K562 (cell line): ENCODE measurements at regions not wholly inside any gene's neighbourhood (a gene's known extent, or its start where the extent isn't known, plus 50 kb on each side); places are given as distances from the start of the nearest gene placed in this dataset.

ENCODE experiments used
- BRD4 ChIP-seq: fragments of 200-600 bp; sonication (generic); IDR thresholded peaks from 2 replicates; pipeline ENCODE4 v1.6.1; 2017; ENCODE audit warnings: inconsistent platforms
- CTCF ChIP-seq, 3 experiments: IDR thresholded peaks in 2 of 3; conservative IDR thresholded peaks in 1 of 3; 2 replicates each; pipeline ENCODE4 v1.5.1; 2011 to 2012; ENCODE audit warnings: low read length in 3 of 3, mild to moderate bottlenecking in 3 of 3, control low read depth in 2 of 3, improper control_type of control experiment in 1 of 3, inconsistent platforms in 1 of 3, low read depth in 1 of 3, mixed read lengths in 1 of 3, moderate library complexity in 1 of 3; ENCODE audit not compliant: insufficient read depth in 2 of 3
- DIDO1 ChIP-seq: fragments of 450-650 bp; IDR thresholded peaks from 2 replicates; pipeline ENCODE4 v1.6.1; 2016; ENCODE audit warnings: low read depth, missing biosample characterization, missing genetic modification characterization
- ELK1 ChIP-seq: sonication (generic); formaldehyde crosslinking; IDR thresholded peaks from 2 replicates; pipeline ENCODE4 v1.8.1; 2022; ENCODE audit warnings: missing genetic modification reagents
- EZH2 ChIP-seq: IDR thresholded peaks from 2 replicates; pipeline ENCODE4 v1.6.1; 2012; ENCODE audit warnings: low read depth, mild to moderate bottlenecking, inconsistent platforms, low read length, borderline replicate concordance
- KDM5B ChIP-seq: fragments of 200-600 bp; sonication (generic); IDR thresholded peaks from 2 replicates; pipeline ENCODE4 v1.6.1; 2012; ENCODE audit warnings: low read depth, mild to moderate bottlenecking, moderate library complexity, low read length, control low read depth, inconsistent platforms; ENCODE audit not compliant: insufficient replicate concordance
- MAZ ChIP-seq, 2 experiments: fragments of 450-650 bp in 1 of 2; sonication (generic) in 1 of 2; formaldehyde crosslinking; IDR thresholded peaks in 1 of 2; conservative IDR thresholded peaks in 1 of 2; 2 replicates each; pipeline versions ENCODE4 v1.4.0 to v1.5.0; 2020; ENCODE audit warnings: mild to moderate bottlenecking in 1 of 2, missing genetic modification reagents in 1 of 2
- MXI1 ChIP-seq: IDR thresholded peaks from 2 replicates; pipeline ENCODE4 v1.6.1; 2011; ENCODE audit warnings: low read depth, mild to moderate bottlenecking, improper control_type of control experiment, low read length
- MYC ChIP-seq, 2 experiments: fragments of 250-450 bp in 1 of 2; sonication (Bioruptor Pico) in 1 of 2; IDR thresholded peaks; 2 replicates each; pipeline versions ENCODE4 v1.5.1 to v1.6.1; 2012 to 2021; ENCODE audit warnings: low read depth in 2 of 2, borderline replicate concordance in 1 of 2, improper control_type of control experiment in 1 of 2, low read length in 1 of 2, mild to moderate bottlenecking in 1 of 2, moderate library complexity in 1 of 2
- YY1 ChIP-seq, 3 experiments: IDR thresholded peaks; 2 replicates each; pipeline ENCODE4 v1.6.1; 2011; ENCODE audit warnings: low read length in 2 of 3, mild to moderate bottlenecking in 2 of 3, moderate library complexity in 2 of 3, borderline replicate concordance in 1 of 3, control low read depth in 1 of 3, low read depth in 1 of 3; ENCODE audit not compliant: insufficient read depth in 3 of 3, insufficient replicate concordance in 2 of 3, control insufficient read depth in 1 of 3, insufficient read length in 1 of 3; ENCODE audit errors: extremely low read depth in 1 of 3
- ZC3H4 ChIP-seq: sonication (generic); formaldehyde crosslinking; IDR thresholded peaks from 2 replicates; pipeline ENCODE4 v1.9.0; 2021; ENCODE audit warnings: missing genetic modification reagents, borderline replicate concordance
- ZKSCAN3 ChIP-seq: fragments of 250-450 bp; sonication (Bioruptor Pico); IDR thresholded peaks from 2 replicates; pipeline ENCODE4 v1.4.0; 2020
- TF ChIP-seq, protein P1 (sequence below): fragments of 150-350 bp; conservative IDR thresholded peaks from 2 replicates; pipeline ENCODE4 v1.6.1; 2014; ENCODE audit warnings: low read length
- TF ChIP-seq, protein P2 (sequence below): sonication (generic); formaldehyde crosslinking; IDR thresholded peaks from 2 replicates; pipeline ENCODE4 v1.8.1; 2023; ENCODE audit warnings: mild to moderate bottlenecking, missing genetic modification reagents

- TF ChIP-seq YY1 (IDR thresholded peaks at IDR 0.05; ENCODE audit: borderline replicate concordance in 1 of 3, control insufficient read depth in 1 of 3, extremely low read depth in 1 of 3, insufficient read depth in 3 of 3, insufficient read length in 1 of 3, insufficient replicate concordance in 2 of 3, low read depth in 1 of 3, low read length in 2 of 3) = no peak
- TF ChIP-seq DIDO1 (tag) = no peak
- TF ChIP-seq, protein P1, sequence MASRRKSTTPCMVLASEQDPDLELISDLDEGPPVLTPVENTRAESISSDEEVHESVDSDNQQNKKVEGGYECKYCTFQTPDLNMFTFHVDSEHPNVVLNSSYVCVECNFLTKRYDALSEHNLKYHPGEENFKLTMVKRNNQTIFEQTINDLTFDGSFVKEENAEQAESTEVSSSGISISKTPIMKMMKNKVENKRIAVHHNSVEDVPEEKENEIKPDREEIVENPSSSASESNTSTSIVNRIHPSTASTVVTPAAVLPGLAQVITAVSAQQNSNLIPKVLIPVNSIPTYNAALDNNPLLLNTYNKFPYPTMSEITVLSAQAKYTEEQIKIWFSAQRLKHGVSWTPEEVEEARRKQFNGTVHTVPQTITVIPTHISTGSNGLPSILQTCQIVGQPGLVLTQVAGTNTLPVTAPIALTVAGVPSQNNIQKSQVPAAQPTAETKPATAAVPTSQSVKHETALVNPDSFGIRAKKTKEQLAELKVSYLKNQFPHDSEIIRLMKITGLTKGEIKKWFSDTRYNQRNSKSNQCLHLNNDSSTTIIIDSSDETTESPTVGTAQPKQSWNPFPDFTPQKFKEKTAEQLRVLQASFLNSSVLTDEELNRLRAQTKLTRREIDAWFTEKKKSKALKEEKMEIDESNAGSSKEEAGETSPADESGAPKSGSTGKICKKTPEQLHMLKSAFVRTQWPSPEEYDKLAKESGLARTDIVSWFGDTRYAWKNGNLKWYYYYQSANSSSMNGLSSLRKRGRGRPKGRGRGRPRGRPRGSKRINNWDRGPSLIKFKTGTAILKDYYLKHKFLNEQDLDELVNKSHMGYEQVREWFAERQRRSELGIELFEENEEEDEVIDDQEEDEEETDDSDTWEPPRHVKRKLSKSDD = no peak
- TF ChIP-seq MXI1 = no peak
- no peak for TF ChIP-seq CTCF (IDR thresholded peaks at IDR 0.05 in 2 of 3, conservative IDR thresholded peaks at IDR 0.05 in 1 of 3; ENCODE audit: insufficient read depth in 2 of 3, low read depth in 1 of 3, low read length in 3 of 3)
- TF ChIP-seq BRD4 = no peak
- TF ChIP-seq ZKSCAN3 (CRISPR knock-in tag) = no peak
- TF ChIP-seq, protein P2, sequence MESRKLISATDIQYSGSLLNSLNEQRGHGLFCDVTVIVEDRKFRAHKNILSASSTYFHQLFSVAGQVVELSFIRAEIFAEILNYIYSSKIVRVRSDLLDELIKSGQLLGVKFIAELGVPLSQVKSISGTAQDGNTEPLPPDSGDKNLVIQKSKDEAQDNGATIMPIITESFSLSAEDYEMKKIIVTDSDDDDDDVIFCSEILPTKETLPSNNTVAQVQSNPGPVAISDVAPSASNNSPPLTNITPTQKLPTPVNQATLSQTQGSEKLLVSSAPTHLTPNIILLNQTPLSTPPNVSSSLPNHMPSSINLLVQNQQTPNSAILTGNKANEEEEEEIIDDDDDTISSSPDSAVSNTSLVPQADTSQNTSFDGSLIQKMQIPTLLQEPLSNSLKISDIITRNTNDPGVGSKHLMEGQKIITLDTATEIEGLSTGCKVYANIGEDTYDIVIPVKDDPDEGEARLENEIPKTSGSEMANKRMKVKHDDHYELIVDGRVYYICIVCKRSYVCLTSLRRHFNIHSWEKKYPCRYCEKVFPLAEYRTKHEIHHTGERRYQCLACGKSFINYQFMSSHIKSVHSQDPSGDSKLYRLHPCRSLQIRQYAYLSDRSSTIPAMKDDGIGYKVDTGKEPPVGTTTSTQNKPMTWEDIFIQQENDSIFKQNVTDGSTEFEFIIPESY (CRISPR knock-in tag) = no peak
- no peak for TF ChIP-seq EZH2
- TF ChIP-seq KDM5B = no peak
- TF ChIP-seq MYC (IDR thresholded peaks at IDR 0.05; ENCODE audit: low read depth, low read length) = no peak
- no peak for TF ChIP-seq MYC (CRISPR knock-in tag; IDR thresholded peaks at IDR 0.05; ENCODE audit: borderline replicate concordance, low read depth)
- no peak for TF ChIP-seq ZC3H4 (CRISPR knock-in tag)
- no peak for TF ChIP-seq MAZ (CRISPR knock-in tag; conservative IDR thresholded peaks at IDR 0.05 in 1 of 2, IDR thresholded peaks at IDR 0.05 in 1 of 2)
- TF ChIP-seq ELK1 (CRISPR knock-in tag) = no peak
These were observed 321.1 kb upstream of the PCDH18 start for GRCh38 chr4:137853424-137853823.
